Muscle layer of colon (tissue), 2 donors: ENCODE measurements at regions not wholly inside any gene's neighbourhood (a gene's known extent, or its start where the extent isn't known, plus 50 kb on each side); places are given as distances from the start of the nearest gene placed in this dataset.

Experiments used
- H3K27ac ChIP-seq: one replicate; pipeline ENCODE4 v1.7.0; 2013; ENCODE audit warnings: low read depth, mild to moderate bottlenecking, low read length, moderate library complexity
- H3K27me3 ChIP-seq, 2 donors: one replicate each; pipeline ENCODE4 v1.7.0; 2013; ENCODE audit warnings: low read length in 2 of 2, mild to moderate bottlenecking in 2 of 2; ENCODE audit not compliant: insufficient read depth in 2 of 2, control insufficient read depth in 1 of 2
- H3K36me3 ChIP-seq: one replicate; pipeline ENCODE4 v1.7.0; 2013; ENCODE audit warnings: mild to moderate bottlenecking, low read length; ENCODE audit not compliant: insufficient read depth
- H3K4me1 ChIP-seq: one replicate; pipeline ENCODE4 v1.7.0; 2013; ENCODE audit warnings: mild to moderate bottlenecking, low read length; ENCODE audit not compliant: insufficient read depth
- H3K4me3 ChIP-seq, 2 donors: one replicate each; pipeline ENCODE4 v1.7.0; 2013; ENCODE audit warnings: low read length in 2 of 2, low read depth in 1 of 2, mild to moderate bottlenecking in 1 of 2, moderate library complexity in 1 of 2
- H3K9ac ChIP-seq: one replicate; pipeline ENCODE4 v1.7.0; 2013; ENCODE audit warnings: low read length
- H3K9me3 ChIP-seq: one replicate; pipeline ENCODE4 v1.7.0; 2013; ENCODE audit warnings: mild to moderate bottlenecking, low read length
- donor health status: abdominal sarcoma.
- donor health status: Adenocarcinoma of cecum.

- no peak overlapping the region for H3K27ac ChIP-seq
- no peaks in the 10 kb centered on the region for H3K36me3 ChIP-seq
- no peaks in the 10 kb centered on the region for H3K4me1 ChIP-seq
- no peaks in the 10 kb centered on the region for H3K27me3 ChIP-seq
- no peak overlapping the region for H3K4me3 ChIP-seq
- no peak overlapping the region for H3K9ac ChIP-seq
- H3K9me3 ChIP-seq, result no peaks in the 10 kb centered on the region
Observed at GRCh38 chr12:9388379-9388778, 180.2 kb upstream of the PZP start.

GRCh38 chr12:9387450-9387849, 179.3 kb upstream of the PZP start:
- no peaks in the 10 kb centered on the region for H3K9me3 ChIP-seq
- no peaks in the 10 kb centered on the region for H3K36me3 ChIP-seq
- H3K9ac ChIP-seq, result no peak overlapping the region
- no peaks in the 10 kb centered on the region for H3K27me3 ChIP-seq
- H3K4me1 ChIP-seq, result no peaks in the 10 kb centered on the region
- H3K4me3 ChIP-seq, result no peak overlapping the region
- no peak overlapping the region for H3K27ac ChIP-seq

DNA sequence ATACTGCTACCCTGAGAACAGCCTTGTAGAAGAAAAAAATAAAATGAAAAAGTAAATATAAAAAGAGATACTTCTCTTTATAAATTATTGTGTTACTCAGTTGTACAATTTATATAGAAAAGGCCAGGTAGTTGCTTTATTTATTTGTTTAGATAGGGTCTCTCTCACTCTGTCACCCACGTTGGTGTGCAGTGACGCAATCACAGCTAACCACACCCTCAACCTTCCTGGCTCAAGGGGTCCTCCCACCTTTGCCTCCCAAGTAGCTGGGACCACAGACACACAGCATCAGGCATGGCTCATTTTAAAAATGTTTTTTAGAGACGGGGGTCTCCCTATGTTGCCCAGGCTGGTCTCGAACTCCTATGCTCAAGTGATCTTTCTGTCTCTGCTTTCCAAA, 175.4 kb upstream of the PZP start:
- Histone ChIP-seq H3K27ac (no peak overlapping the region), H3K36me3 (no peaks in the 10 kb centered on the region), H3K4me3 (no peak overlapping the region), H3K9me3 (no peaks in the 10 kb centered on the region), H3K4me1 (no peaks in the 10 kb centered on the region), H3K27me3 (no peaks in the 10 kb centered on the region), H3K9ac (no peak overlapping the region)

DNA sequence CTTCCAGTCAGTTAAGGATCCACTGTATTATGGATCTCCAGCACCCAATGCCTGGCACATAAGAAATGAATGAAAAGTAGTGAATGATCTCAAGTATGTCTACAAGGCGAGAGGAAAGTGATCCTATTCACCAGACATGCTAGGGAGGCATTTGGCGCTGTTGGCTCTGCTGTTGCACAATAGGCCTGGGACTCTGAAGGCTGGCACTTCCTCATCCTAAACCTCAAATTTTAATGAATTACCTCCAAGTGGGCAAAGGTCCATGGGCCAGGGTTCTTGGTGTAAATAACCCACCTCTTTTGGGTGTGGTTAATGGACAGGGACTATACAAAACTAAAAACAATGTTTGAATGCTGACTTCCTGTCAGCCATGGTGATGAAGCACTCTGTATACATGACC, 173.4 kb upstream of the PZP start:
- H3K27me3 ChIP-seq, result no peaks in the 10 kb centered on the region
- no peaks in the 10 kb centered on the region for H3K36me3 ChIP-seq
- H3K9ac ChIP-seq, result no peak overlapping the region
- no peaks in the 10 kb centered on the region for H3K4me1 ChIP-seq
- H3K4me3 ChIP-seq, result no peak overlapping the region
- H3K27ac ChIP-seq, result no peak overlapping the region
- H3K9me3 ChIP-seq, result no peaks in the 10 kb centered on the region

- H3K9me3 ChIP-seq, result no peaks in the 10 kb centered on the region
- no peaks in the 10 kb centered on the region for H3K36me3 ChIP-seq
- no peak overlapping the region for H3K4me3 ChIP-seq
- no peaks in the 10 kb centered on the region for H3K27me3 ChIP-seq
- no peak overlapping the region for H3K9ac ChIP-seq
- H3K4me1 ChIP-seq, result no peaks in the 10 kb centered on the region
- no peak overlapping the region for H3K27ac ChIP-seq
Observed at GRCh38 chr12:9380650-9381049, 172.5 kb upstream of the PZP start.

- H3K9ac ChIP-seq, result no peak overlapping the region
- no peak overlapping the region for H3K4me3 ChIP-seq
- no peaks in the 10 kb centered on the region for H3K4me1 ChIP-seq
Observed at GRCh38 chr12:9379023-9379742, 171.0 kb upstream of the PZP start.

GRCh38 chr12:9378430-9378835, 170.2 kb upstream of the PZP start:
- Histone ChIP-seq H3K36me3 (no peaks in the 10 kb centered on the region), H3K27me3 (no peaks in the 10 kb centered on the region), H3K9me3 (no peaks in the 10 kb centered on the region), H3K27ac (no peak overlapping the region), H3K4me1 (no peaks in the 10 kb centered on the region), H3K9ac (no peak overlapping the region), H3K4me3 (no peak overlapping the region)

More at GRCh38 chr12:9379023-9379742, 171.0 kb upstream of the PZP start:
- H3K27ac ChIP-seq, result no peak overlapping the region
- H3K36me3 ChIP-seq, result no peaks in the 10 kb centered on the region
- no peaks in the 10 kb centered on the region for H3K9me3 ChIP-seq
- no peaks in the 10 kb centered on the region for H3K27me3 ChIP-seq

DNA sequence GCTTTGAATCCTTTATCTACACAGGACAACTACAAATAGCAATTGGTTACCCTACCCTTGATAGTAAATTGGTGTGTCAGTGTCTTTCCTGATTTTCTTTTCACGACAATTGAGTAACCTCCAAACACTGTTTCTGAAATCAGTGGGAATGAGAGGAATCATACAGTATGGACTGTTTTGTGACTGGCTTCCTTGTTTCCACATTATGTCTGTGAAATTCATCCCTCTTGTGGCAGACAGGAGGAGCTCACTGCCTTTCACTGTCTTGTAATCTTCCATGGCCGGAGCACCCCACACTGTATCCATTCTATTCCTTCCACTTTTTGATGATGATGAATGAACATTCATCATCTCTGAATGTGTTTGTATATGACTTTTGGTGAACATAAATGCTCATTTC, 164.0 kb upstream of the PZP start:
- H3K36me3 ChIP-seq, result no peaks in the 10 kb centered on the region
- H3K27ac ChIP-seq, result no peak overlapping the region
- H3K4me1 ChIP-seq, result no peaks in the 10 kb centered on the region
- no peaks in the 10 kb centered on the region for H3K9me3 ChIP-seq
- H3K4me3 ChIP-seq, result no peak overlapping the region
- H3K9ac ChIP-seq, result no peak overlapping the region
- H3K27me3 ChIP-seq, result no peaks in the 10 kb centered on the region

- Histone ChIP-seq H3K4me1 (no peaks in the 10 kb centered on the region), H3K4me3 (no peak overlapping the region), H3K27ac (no peak overlapping the region), H3K27me3 (no peaks in the 10 kb centered on the region), H3K9ac (no peak overlapping the region), H3K36me3 (no peaks in the 10 kb centered on the region), H3K9me3 (no peaks in the 10 kb centered on the region)
Observed at GRCh38 chr12:9367828-9368227, 159.6 kb upstream of the PZP start.

- Histone ChIP-seq H3K4me1 (no peaks in the 10 kb centered on the region), H3K27ac (no peak overlapping the region), H3K27me3 (no peaks in the 10 kb centered on the region), H3K36me3 (no peaks in the 10 kb centered on the region), H3K9me3 (no peaks in the 10 kb centered on the region), H3K4me3 (no peak overlapping the region), H3K9ac (no peak overlapping the region)
Observed at GRCh38 chr12:9367201-9367600, 159.0 kb upstream of the PZP start.

DNA sequence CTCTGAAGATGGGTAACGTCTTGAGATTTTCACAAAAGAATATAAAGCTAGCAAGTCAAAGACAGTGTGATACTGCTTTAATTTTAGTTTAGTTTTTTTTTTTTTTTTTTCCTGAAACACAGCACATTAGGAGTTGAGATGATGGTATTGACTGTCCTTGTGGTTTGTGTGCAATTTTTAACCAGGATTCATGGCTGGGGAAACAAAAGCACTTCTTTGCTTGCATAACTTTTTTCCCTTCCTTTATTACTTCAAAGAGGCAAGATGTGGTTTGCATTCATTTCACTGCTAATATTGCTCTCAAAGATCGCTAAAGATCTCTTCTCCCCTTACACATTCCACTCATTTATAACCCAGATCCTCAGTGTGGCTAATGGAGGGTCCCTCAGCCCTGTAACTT, 157.1 kb upstream of the PZP start:
- H3K4me3 ChIP-seq, result no peak overlapping the region
- no peak overlapping the region for H3K27ac ChIP-seq
- no peaks in the 10 kb centered on the region for H3K4me1 ChIP-seq
- H3K27me3 ChIP-seq, result no peaks in the 10 kb centered on the region
- H3K36me3 ChIP-seq, result no peaks in the 10 kb centered on the region
- H3K9ac ChIP-seq, result no peak overlapping the region
- H3K9me3 ChIP-seq, result no peaks in the 10 kb centered on the region
